Kidney (tissue), 13 donors: ENCODE measurements at regions not wholly inside any gene's neighbourhood (a gene's known extent, or its start where the extent isn't known, plus 50 kb on each side); places are given as distances from the start of the nearest gene placed in this dataset.
"Not testable (repeated sequence)": the region's sequence is repeated elsewhere in the genome, so short reads cannot be mapped to it uniquely, and the experiment has no call there.

Source experiments
- DNase-seq, 5 donors: peaks; one replicate each; pipeline ENCODE4 v3.0.0-alpha.2; 2013 to 2020
- FAIRE-seq: peaks from 2 replicates; lab custom pipeline; 2012; peaks lifted over from hg19 to GRCh38; lab: Jason Lieb, UNC
- H3K27ac ChIP-seq, 2 donors: one replicate each; pipeline ENCODE4 v1.7.0; 2013; ENCODE audit warnings: low read depth in 2 of 2, low read length in 2 of 2, inconsistent platforms in 1 of 2
- H3K27me3 ChIP-seq: one replicate; pipeline ENCODE4 v1.7.1; 2013; ENCODE audit warnings: low read length, inconsistent platforms; ENCODE audit not compliant: control insufficient read depth, insufficient read depth
- H3K36me3 ChIP-seq, 3 donors: one replicate each; pipeline versions ENCODE4 v1.7.0 to v1.7.1; 2013; ENCODE audit warnings: low read length in 3 of 3, control low read depth in 1 of 3, inconsistent platforms in 1 of 3; ENCODE audit not compliant: insufficient read depth in 3 of 3, control insufficient read depth in 2 of 3
- H3K4me1 ChIP-seq, 3 donors: one replicate each; pipeline versions ENCODE4 v1.7.0 to v1.7.1; 2013; ENCODE audit warnings: low read length in 3 of 3, inconsistent platforms in 1 of 3, low read depth in 1 of 3; ENCODE audit not compliant: control insufficient read depth in 2 of 3, insufficient read depth in 2 of 3
- H3K4me3 ChIP-seq, 3 donors: one replicate each; pipeline versions ENCODE4 v1.7.0 to v1.8.1; 2013; ENCODE audit warnings: low read length in 3 of 3, control low read depth in 1 of 3, inconsistent platforms in 1 of 3
- H3K9ac ChIP-seq, 3 donors: one replicate each; pipeline versions ENCODE4 v1.7.0 to v1.7.1; 2013; ENCODE audit warnings: low read length in 3 of 3, control low read depth in 1 of 3, inconsistent platforms in 1 of 3
- H3K9me3 ChIP-seq, 3 donors: one replicate each; pipeline versions ENCODE4 v1.7.0 to v1.7.1; 2013; ENCODE audit warnings: low read length in 3 of 3, control low read depth in 1 of 3, inconsistent platforms in 1 of 3; ENCODE audit not compliant: control insufficient read depth in 2 of 3, insufficient read depth in 1 of 3
- intact Hi-C: fragments of 100-400 bp; cut with DNase I; formaldehyde crosslinking; loops from one replicate; pipeline ENCODE4 v1.11.1; 2022
- TF ChIP-seq, protein P1 (sequence below): IDR thresholded peaks from 3 replicates; pipeline ENCODE4 v1.5.1; 2012; ENCODE audit warnings: mild to moderate bottlenecking, moderate library complexity, borderline replicate concordance; ENCODE audit not compliant: insufficient read depth; ENCODE audit errors: extremely low read depth
- donor health status: control.
- donor health status: control.
- donor health status: control.
- donor health status: control.
- donor health status: control.
- donor health status: DM: yes; HTN: yes; CAD: no.
- donor health status: Normal renal cell carcinoma (clear cell type).

GRCh38 chr14:22178333-22178839, 410.6 kb downstream of the DAD1 start:
- FAIRE-seq (no peak), DNase-seq (no peak)
- Histone ChIP-seq H3K4me3 (no peak overlapping the region), H3K36me3 (no peaks in the 10 kb centered on the region), H3K9me3 (no peaks in the 10 kb centered on the region), H3K27ac (no peak overlapping the region), H3K9ac (no peak overlapping the region), H3K27me3 (no peaks in the 10 kb centered on the region), H3K4me1 (peaks cover 0 to 14% (median 0%) of the 10 kb centered on the region in 3 donors)
- TF ChIP-seq, protein P1, sequence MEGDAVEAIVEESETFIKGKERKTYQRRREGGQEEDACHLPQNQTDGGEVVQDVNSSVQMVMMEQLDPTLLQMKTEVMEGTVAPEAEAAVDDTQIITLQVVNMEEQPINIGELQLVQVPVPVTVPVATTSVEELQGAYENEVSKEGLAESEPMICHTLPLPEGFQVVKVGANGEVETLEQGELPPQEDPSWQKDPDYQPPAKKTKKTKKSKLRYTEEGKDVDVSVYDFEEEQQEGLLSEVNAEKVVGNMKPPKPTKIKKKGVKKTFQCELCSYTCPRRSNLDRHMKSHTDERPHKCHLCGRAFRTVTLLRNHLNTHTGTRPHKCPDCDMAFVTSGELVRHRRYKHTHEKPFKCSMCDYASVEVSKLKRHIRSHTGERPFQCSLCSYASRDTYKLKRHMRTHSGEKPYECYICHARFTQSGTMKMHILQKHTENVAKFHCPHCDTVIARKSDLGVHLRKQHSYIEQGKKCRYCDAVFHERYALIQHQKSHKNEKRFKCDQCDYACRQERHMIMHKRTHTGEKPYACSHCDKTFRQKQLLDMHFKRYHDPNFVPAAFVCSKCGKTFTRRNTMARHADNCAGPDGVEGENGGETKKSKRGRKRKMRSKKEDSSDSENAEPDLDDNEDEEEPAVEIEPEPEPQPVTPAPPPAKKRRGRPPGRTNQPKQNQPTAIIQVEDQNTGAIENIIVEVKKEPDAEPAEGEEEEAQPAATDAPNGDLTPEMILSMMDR: no peak
- intact Hi-C loops: no loop called here

- Histone ChIP-seq H3K36me3 (no peaks in the 10 kb centered on the region), H3K27me3 (no peaks in the 10 kb centered on the region), H3K4me1 (peaks cover 0 to 17% (median 0%) of the 10 kb centered on the region in 3 donors), H3K27ac (no peak overlapping the region), H3K9me3 (no peaks in the 10 kb centered on the region), H3K9ac (no peak overlapping the region), H3K4me3 (no peak overlapping the region)
- DNase-seq (no peak), FAIRE-seq (no peak)
- intact Hi-C loops: no loop called here
- TF ChIP-seq, protein P1: no peak
These were observed 411.2 kb downstream of the DAD1 start for GRCh38 chr14:22177870-22178269.

DNA sequence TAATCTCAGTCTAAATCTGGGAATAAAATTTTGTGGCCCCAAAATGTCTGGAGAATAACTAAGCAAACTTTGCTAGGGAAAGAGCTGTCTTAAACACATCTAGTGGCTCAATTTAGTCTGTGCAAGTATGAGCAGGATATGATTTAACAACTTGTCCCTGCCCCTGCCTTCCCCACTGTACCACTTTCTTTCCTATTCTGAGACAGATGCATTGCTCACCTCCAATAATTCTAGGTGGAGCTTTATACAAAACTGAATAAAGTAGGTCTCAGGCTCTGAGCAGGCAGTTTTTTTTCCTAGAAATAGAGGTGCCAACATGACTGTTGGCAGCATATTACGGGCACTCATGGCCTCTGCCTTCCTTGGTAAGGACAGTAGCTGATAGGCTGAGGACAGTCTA, 412.1 kb downstream of the DAD1 start:
- no peak overlapping the region for H3K4me3 ChIP-seq
- H3K36me3 ChIP-seq: no peaks in the 10 kb centered on the region
- TF ChIP-seq, protein P1: no peak
- FAIRE-seq (no peak), DNase-seq (no peak)
- no peak overlapping the region for H3K9ac ChIP-seq
- intact Hi-C loops: no loop called here
- no peaks in the 10 kb centered on the region for H3K9me3 ChIP-seq
- no peaks in the 10 kb centered on the region for H3K27me3 ChIP-seq
- no peak overlapping the region for H3K27ac ChIP-seq
- peaks cover 0 to 17% (median 0%) of the 10 kb centered on the region in 3 donors for H3K4me1 ChIP-seq

DNA sequence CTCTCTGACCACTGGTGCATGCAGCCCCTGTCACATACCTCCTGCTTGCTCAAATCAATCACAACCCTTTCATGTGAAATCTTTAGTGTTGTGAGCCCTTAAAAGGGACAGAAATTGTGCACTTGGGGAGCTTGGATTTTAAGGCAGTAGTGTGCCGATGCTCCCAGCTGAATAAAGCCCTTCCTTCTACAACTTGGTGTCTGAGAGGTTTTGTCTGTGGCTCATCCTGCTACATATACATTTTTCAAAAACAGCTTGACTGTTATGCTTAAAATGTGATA, 413.8 kb downstream of the DAD1 start:
- intact Hi-C loops, H3K27me3 ChIP-seq, DNase-seq, H3K4me3 ChIP-seq, FAIRE-seq, H3K9ac ChIP-seq, H3K27ac ChIP-seq, H3K9me3 ChIP-seq, H3K36me3 ChIP-seq: not testable (repeated sequence)
- H3K4me1 ChIP-seq: peaks cover 0 to 17% (median 0%) of the 10 kb centered on the region in 3 donors
